Thyroid gland (tissue), 4 donors: ENCODE measurements at regions not wholly inside any gene's neighbourhood (a gene's known extent, or its start where the extent isn't known, plus 50 kb on each side); places are given as distances from the start of the nearest gene placed in this dataset.

Source experiments
- DNase-seq, 2 donors: peaks; one replicate each; pipeline ENCODE4 v3.0.0-alpha.2; 2019
- H3K27ac ChIP-seq, 3 donors: fragments of 200-600 bp; sonication (generic); 1 replicate in 2 of 3; 2 replicates in 1 of 3; pipeline ENCODE4 v1.5.1; 2016 to 2019; ENCODE audit warnings: mild to moderate bottlenecking in 1 of 3, moderate library complexity in 1 of 3
- H3K27me3 ChIP-seq: fragments of 200-600 bp; sonication (generic); one replicate; pipeline ENCODE4 v1.5.1; 2019
- H3K36me3 ChIP-seq, 2 donors: fragments of 200-600 bp; sonication (generic); one replicate each; pipeline ENCODE4 v1.5.1; 2016 to 2019
- H3K4me1 ChIP-seq, 2 donors: fragments of 200-600 bp; sonication (generic); one replicate each; pipeline ENCODE4 v1.5.1; 2017 to 2019
- H3K4me3 ChIP-seq, 3 donors: fragments of 200-600 bp; sonication (generic); replicated peaks in 1 of 3; 1 replicate in 2 of 3; 2 replicates in 1 of 3; pipeline ENCODE4 v1.5.1; 2016; ENCODE audit warnings: mild to moderate bottlenecking in 1 of 3
- H3K9me3 ChIP-seq: fragments of 200-600 bp; sonication (generic); one replicate; pipeline ENCODE4 v1.5.1; 2017
- CTCF ChIP-seq, 6 experiments: fragments of 200-600 bp in 3 of 6; fragments of 450-650 bp in 3 of 6; sonication (generic) in 3 of 6; IDR thresholded peaks; one replicate each; pipeline ENCODE4 v1.5.1; 2016 to 2019; ENCODE audit warnings: antibody characterized with exemption in 6 of 6, mild to moderate bottlenecking in 2 of 6, inconsistent platforms in 1 of 6, moderate library complexity in 1 of 6
- POLR2A ChIP-seq, 2 donors: fragments of 450-650 bp; IDR thresholded peaks; one replicate each; pipeline ENCODE4 v1.6.1; 2017; ENCODE audit warnings: antibody characterized with exemption in 2 of 2, mild to moderate bottlenecking in 2 of 2, moderate library complexity in 1 of 2
- WGBS, 2 donors: methylation state at CpG; one replicate each; pipeline ENCODE4 v1.1.5; 2017; 5-methylcytosine and 5-hydroxymethylcytosine counted together
- intact Hi-C: fragments of 100-400 bp; cut with DNase I; formaldehyde crosslinking; loops from one replicate; pipeline ENCODE4 v1.15.1; 2023

- intact Hi-C loops: no loop called here
- Histone ChIP-seq H3K27ac (no peak overlapping the region), H3K27me3 (no peaks in the 10 kb centered on the region), H3K9me3 (no peaks in the 10 kb centered on the region), H3K4me1 (no peaks in the 10 kb centered on the region), H3K4me3 (no peak overlapping the region), H3K36me3 (no peaks in the 10 kb centered on the region)
- 74 to 78% methylated on average over 5 of the region's 5 CpGs for WGBS, 2 donors
- TF ChIP-seq POLR2A (IDR thresholded peaks at IDR 0.05): no peak
- no peak for TF ChIP-seq CTCF (IDR thresholded peaks at IDR 0.05)
- DNase-seq: no peak
Observed at GRCh38 chr10:33533612-33534011, 199.1 kb upstream of the NRP1 start.

- no peaks in the 10 kb centered on the region for H3K27me3 ChIP-seq
- intact Hi-C loops: no loop called here
- H3K27ac ChIP-seq: no peak overlapping the region
- DNase-seq: no peak
- no peak overlapping the region for H3K4me3 ChIP-seq
- no peaks in the 10 kb centered on the region for H3K36me3 ChIP-seq
- TF ChIP-seq CTCF (IDR thresholded peaks at IDR 0.05): no peak
- TF ChIP-seq POLR2A (IDR thresholded peaks at IDR 0.05): no peak
- no peaks in the 10 kb centered on the region for H3K9me3 ChIP-seq
- H3K4me1 ChIP-seq: no peaks in the 10 kb centered on the region
- 95 to 97% methylated on average over 5 to 7 of the region's 7 CpGs for WGBS, 2 donors
Observed at GRCh38 chr10:33532901-33533300, 198.4 kb upstream of the NRP1 start.

GRCh38 chr10:33529234-33529633 lies 194.8 kb upstream of the NRP1 start:
- H3K27ac ChIP-seq: no peak overlapping the region
- no peaks in the 10 kb centered on the region for H3K27me3 ChIP-seq
- intact Hi-C loops: no loop called here
- no peaks in the 10 kb centered on the region for H3K9me3 ChIP-seq
- DNase-seq: no peak
- H3K36me3 ChIP-seq: no peaks in the 10 kb centered on the region
- H3K4me1 ChIP-seq: no peaks in the 10 kb centered on the region
- H3K4me3 ChIP-seq: no peak overlapping the region
- no peak for TF ChIP-seq POLR2A (IDR thresholded peaks at IDR 0.05)
- TF ChIP-seq CTCF (IDR thresholded peaks at IDR 0.05): no peak

GRCh38 chr10:33524966-33525365 lies 190.5 kb upstream of the NRP1 start:
- TF ChIP-seq POLR2A (IDR thresholded peaks at IDR 0.05) (no peak), CTCF (IDR thresholded peaks at IDR 0.05) (no peak)
- no peak overlapping the region for H3K27ac ChIP-seq
- no peaks in the 10 kb centered on the region for H3K27me3 ChIP-seq
- DNase-seq: no peak
- 68 to 83% methylated on average over 4 of the region's 4 CpGs for WGBS, 2 donors
- intact Hi-C loops: no loop called here
- H3K4me3 ChIP-seq: no peak overlapping the region
- no peaks in the 10 kb centered on the region for H3K36me3 ChIP-seq
- H3K9me3 ChIP-seq: no peaks in the 10 kb centered on the region
- no peaks in the 10 kb centered on the region for H3K4me1 ChIP-seq

- Histone ChIP-seq H3K4me1 (no peaks in the 10 kb centered on the region), H3K27me3 (no peaks in the 10 kb centered on the region), H3K4me3 (no peak overlapping the region), H3K9me3 (no peaks in the 10 kb centered on the region), H3K36me3 (no peaks in the 10 kb centered on the region), H3K27ac (no peak overlapping the region)
- no peak for DNase-seq
- WGBS, 2 donors: 94 to 96% methylated on average over 5 of the region's 5 CpGs
- TF ChIP-seq POLR2A (IDR thresholded peaks at IDR 0.05): no peak
- no peak for TF ChIP-seq CTCF (IDR thresholded peaks at IDR 0.05)
- intact Hi-C loops: no loop called here
Observed at GRCh38 chr10:33524041-33524440, 189.6 kb upstream of the NRP1 start.
